ENCODE measurements at regions not wholly inside any gene's neighbourhood (a gene's known extent, or its start where the extent isn't known, plus 50 kb on each side); places are given as distances from the start of the nearest gene placed in this dataset.

GRCh38 chr7:131909151-131909768 is 352.8 kb upstream of the PODXL start:
- peak; percentile 7 for TF ChIP-seq EZH2 (IDR thresholded peaks at IDR 0.05; ENCODE audit: low read length)
- TF ChIP-seq CTCF (optimal IDR thresholded peaks at IDR 0.05 in 1 of 3, IDR thresholded peaks at IDR 0.05 in 1 of 3, conservative IDR thresholded peaks at IDR 0.05 in 1 of 3; ENCODE audit: extremely low read depth in 1 of 3, insufficient read depth in 2 of 3, low read length in 3 of 3): no peak
- FAIRE-seq (no peak), DNase-seq (ENCODE audit: low read depth, low spot score) (no peak)
- Histone ChIP-seq H3K27ac (ENCODE audit: control insufficient read depth, insufficient read depth, low read length) (no peak overlapping the region), H3K4me3 (ENCODE audit: control insufficient read depth in 2 of 3, extremely low read depth in 1 of 3, insufficient read depth in 2 of 3, low read depth in 1 of 3, low read length in 3 of 3) (no peak overlapping the region), H2AFZ (ENCODE audit: control insufficient read depth, low read length) (no peak overlapping the region), H4K20me1 (ENCODE audit: control insufficient read depth, extremely low read depth, insufficient read depth, low read length) (no peaks in the 10 kb centered on the region), H3K9ac (ENCODE audit: control insufficient read depth, extremely low read depth, insufficient read depth, low read length) (no peak overlapping the region), H3K9me1 (ENCODE audit: control insufficient read depth, extremely low read depth, insufficient read depth, low read length) (no peaks in the 10 kb centered on the region), H3K79me2 (ENCODE audit: control insufficient read depth, insufficient read depth, low read length) (no peaks in the 10 kb centered on the region), H3K36me3 (ENCODE audit: control insufficient read depth in 2 of 2, extremely low read depth in 1 of 2, insufficient read depth in 2 of 2, low read length in 2 of 2) (no peaks in the 10 kb centered on the region), H3K9me3 (ENCODE audit: control insufficient read depth, low read depth, low read length) (peaks cover 4% of the 10 kb centered on the region), H3K27me3 (ENCODE audit: control insufficient read depth, extremely low read depth, insufficient read depth, low read length) (peaks cover 67% of the 10 kb centered on the region), H3K4me2 (ENCODE audit: control insufficient read depth, extremely low read depth, insufficient read depth, low read depth, low read length) (no peak overlapping the region), H3K4me1 (ENCODE audit: control insufficient read depth, extremely low read depth, insufficient read depth, low read length) (no peaks in the 10 kb centered on the region)
- dilution Hi-C loops (cut with MboI; ENCODE audit: extremely low pct_ligation_motif_present, low sequenced_read_pairs): no loop called here

DNA sequence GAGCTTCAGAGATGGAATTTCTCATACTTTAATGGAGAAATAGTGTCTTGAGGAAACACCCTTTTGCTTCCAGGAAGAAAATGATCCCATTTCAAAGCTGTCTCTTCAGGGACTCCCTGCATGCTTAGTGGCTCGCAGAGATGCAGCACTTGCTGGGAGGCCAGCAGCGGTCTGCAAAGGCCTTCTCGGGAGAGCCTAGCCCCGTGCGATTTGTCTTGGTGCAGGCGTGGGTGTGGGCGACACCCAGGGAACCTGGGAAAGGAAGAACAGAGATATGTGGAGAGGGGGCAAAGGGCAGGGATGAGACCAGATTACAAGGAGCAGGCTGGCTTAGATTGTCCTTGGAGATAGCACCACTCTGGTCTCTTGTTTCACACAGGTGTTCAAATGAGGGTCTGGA is 352.3 kb upstream of the PODXL start:
- H3K27ac ChIP-seq (ENCODE audit: control insufficient read depth, insufficient read depth, low read length): no peak overlapping the region
- TF ChIP-seq EZH2 (IDR thresholded peaks at IDR 0.05; ENCODE audit: low read length) (no peak), CTCF (optimal IDR thresholded peaks at IDR 0.05 in 1 of 3, IDR thresholded peaks at IDR 0.05 in 1 of 3, conservative IDR thresholded peaks at IDR 0.05 in 1 of 3; ENCODE audit: extremely low read depth in 1 of 3, insufficient read depth in 2 of 3, low read length in 3 of 3) (no peak)

More for the DNA sequence above, 352.3 kb upstream of the PODXL start:
- H3K9ac ChIP-seq (ENCODE audit: control insufficient read depth, extremely low read depth, insufficient read depth, low read length): no peak overlapping the region
- no peaks in the 10 kb centered on the region for H3K36me3 ChIP-seq (ENCODE audit: control insufficient read depth in 2 of 2, extremely low read depth in 1 of 2, insufficient read depth in 2 of 2, low read length in 2 of 2)
- DNase-seq (ENCODE audit: low read depth, low spot score) (no peak), FAIRE-seq (no peak)
- H3K79me2 ChIP-seq (ENCODE audit: control insufficient read depth, insufficient read depth, low read length): no peaks in the 10 kb centered on the region
- peaks cover 71% of the 10 kb centered on the region for H3K27me3 ChIP-seq (ENCODE audit: control insufficient read depth, extremely low read depth, insufficient read depth, low read length)
- no peak overlapping the region for H2AFZ ChIP-seq (ENCODE audit: control insufficient read depth, low read length)
- H3K4me1 ChIP-seq (ENCODE audit: control insufficient read depth, extremely low read depth, insufficient read depth, low read length): no peaks in the 10 kb centered on the region
- peaks cover 4% of the 10 kb centered on the region for H3K9me3 ChIP-seq (ENCODE audit: control insufficient read depth, low read depth, low read length)
- no peak overlapping the region for H3K4me2 ChIP-seq (ENCODE audit: control insufficient read depth, extremely low read depth, insufficient read depth, low read depth, low read length)
- dilution Hi-C loops (cut with MboI; ENCODE audit: extremely low pct_ligation_motif_present, low sequenced_read_pairs): no loop called here
- no peak overlapping the region for H3K4me3 ChIP-seq (ENCODE audit: control insufficient read depth in 2 of 3, extremely low read depth in 1 of 3, insufficient read depth in 2 of 3, low read depth in 1 of 3, low read length in 3 of 3)
- no peaks in the 10 kb centered on the region for H4K20me1 ChIP-seq (ENCODE audit: control insufficient read depth, extremely low read depth, insufficient read depth, low read length)
- H3K9me1 ChIP-seq (ENCODE audit: control insufficient read depth, extremely low read depth, insufficient read depth, low read length): no peaks in the 10 kb centered on the region
